Thyroid gland (tissue), 4 donors: ENCODE measurements at regions not wholly inside any gene's neighbourhood (a gene's known extent, or its start where the extent isn't known, plus 50 kb on each side); places are given as distances from the start of the nearest gene placed in this dataset.

ENCODE experiments used
- DNase-seq, 2 donors: peaks; one replicate each; pipeline ENCODE4 v3.0.0-alpha.2; 2019
- H3K27ac ChIP-seq, 3 donors: fragments of 200-600 bp; sonication (generic); 1 replicate in 2 of 3; 2 replicates in 1 of 3; pipeline ENCODE4 v1.5.1; 2016 to 2019; ENCODE audit warnings: mild to moderate bottlenecking in 1 of 3, moderate library complexity in 1 of 3
- H3K27me3 ChIP-seq: fragments of 200-600 bp; sonication (generic); one replicate; pipeline ENCODE4 v1.5.1; 2019
- H3K36me3 ChIP-seq, 2 donors: fragments of 200-600 bp; sonication (generic); one replicate each; pipeline ENCODE4 v1.5.1; 2016 to 2019
- H3K4me1 ChIP-seq, 2 donors: fragments of 200-600 bp; sonication (generic); one replicate each; pipeline ENCODE4 v1.5.1; 2017 to 2019
- H3K4me3 ChIP-seq, 3 donors: fragments of 200-600 bp; sonication (generic); replicated peaks in 1 of 3; 1 replicate in 2 of 3; 2 replicates in 1 of 3; pipeline ENCODE4 v1.5.1; 2016; ENCODE audit warnings: mild to moderate bottlenecking in 1 of 3
- H3K9me3 ChIP-seq: fragments of 200-600 bp; sonication (generic); one replicate; pipeline ENCODE4 v1.5.1; 2017
- CTCF ChIP-seq, 6 experiments: fragments of 200-600 bp in 3 of 6; fragments of 450-650 bp in 3 of 6; sonication (generic) in 3 of 6; IDR thresholded peaks; one replicate each; pipeline ENCODE4 v1.5.1; 2016 to 2019; ENCODE audit warnings: antibody characterized with exemption in 6 of 6, mild to moderate bottlenecking in 2 of 6, inconsistent platforms in 1 of 6, moderate library complexity in 1 of 6
- POLR2A ChIP-seq, 2 donors: fragments of 450-650 bp; IDR thresholded peaks; one replicate each; pipeline ENCODE4 v1.6.1; 2017; ENCODE audit warnings: antibody characterized with exemption in 2 of 2, mild to moderate bottlenecking in 2 of 2, moderate library complexity in 1 of 2
- WGBS, 2 donors: methylation state at CpG; one replicate each; pipeline ENCODE4 v1.1.5; 2017; 5-methylcytosine and 5-hydroxymethylcytosine counted together
- intact Hi-C: fragments of 100-400 bp; cut with DNase I; formaldehyde crosslinking; loops from one replicate; pipeline ENCODE4 v1.15.1; 2023

GRCh38 chr9:1115370-1115769, 65.2 kb downstream of the DMRT2 start:
- H3K9me3 ChIP-seq = no peaks in the 10 kb centered on the region
- DNase-seq = no peak
- H3K4me3 ChIP-seq = no peak overlapping the region
- H3K36me3 ChIP-seq = no peaks in the 10 kb centered on the region
- H3K4me1 ChIP-seq = no peaks in the 10 kb centered on the region
- intact Hi-C loops = no loop called here
- 89 to 92% methylated on average over 3 of the region's 3 CpGs for WGBS, 2 donors
- no peak overlapping the region for H3K27ac ChIP-seq
- no peaks in the 10 kb centered on the region for H3K27me3 ChIP-seq
- TF ChIP-seq CTCF (IDR thresholded peaks at IDR 0.05) (no peak), POLR2A (IDR thresholded peaks at IDR 0.05) (no peak)

- Histone ChIP-seq H3K9me3 (no peaks in the 10 kb centered on the region), H3K36me3 (no peaks in the 10 kb centered on the region), H3K27me3 (no peaks in the 10 kb centered on the region), H3K4me3 (no peak overlapping the region), H3K27ac (no peak overlapping the region), H3K4me1 (no peaks in the 10 kb centered on the region)
- WGBS, 2 donors = 90 to 91% methylated on average over 1 of the region's 1 CpG
- DNase-seq = no peak
- intact Hi-C loops = no loop called here
- no peak for TF ChIP-seq POLR2A (IDR thresholded peaks at IDR 0.05)
- no peak for TF ChIP-seq CTCF (IDR thresholded peaks at IDR 0.05)
Observed at GRCh38 chr9:1117439-1117838, 67.3 kb downstream of the DMRT2 start.

GRCh38 chr9:1120500-1121165, 70.5 kb downstream of the DMRT2 start:
- no peak for TF ChIP-seq POLR2A (IDR thresholded peaks at IDR 0.05)
- TF ChIP-seq CTCF (IDR thresholded peaks at IDR 0.05) = no peak
- no peaks in the 10 kb centered on the region for H3K9me3 ChIP-seq
- no peaks in the 10 kb centered on the region for H3K36me3 ChIP-seq
- H3K27ac ChIP-seq = no peak overlapping the region
- no peaks in the 10 kb centered on the region for H3K27me3 ChIP-seq
- no peak overlapping the region for H3K4me3 ChIP-seq
- intact Hi-C loops = no loop called here
- 43 to 67% methylated on average over 6 of the region's 6 CpGs for WGBS, 2 donors
- no peaks in the 10 kb centered on the region for H3K4me1 ChIP-seq
- DNase-seq = no peak

- 65 to 67% methylated on average over 2 of the region's 2 CpGs for WGBS, 2 donors
- H3K4me1 ChIP-seq = no peaks in the 10 kb centered on the region
- no peak for TF ChIP-seq POLR2A (IDR thresholded peaks at IDR 0.05)
- TF ChIP-seq CTCF (IDR thresholded peaks at IDR 0.05) = no peak
Observed at GRCh38 chr9:1125741-1126140, 75.6 kb downstream of the DMRT2 start.

GRCh38 chr9:1128046-1128445, 77.9 kb downstream of the DMRT2 start:
- no peaks in the 10 kb centered on the region for H3K4me1 ChIP-seq
- no peaks in the 10 kb centered on the region for H3K36me3 ChIP-seq
- no peak overlapping the region for H3K27ac ChIP-seq
- intact Hi-C loops = no loop called here
- H3K9me3 ChIP-seq = no peaks in the 10 kb centered on the region
- no peak for DNase-seq
- H3K4me3 ChIP-seq = no peak overlapping the region
- H3K27me3 ChIP-seq = no peaks in the 10 kb centered on the region
- 91 to 96% methylated on average over 1 of the region's 1 CpG for WGBS, 2 donors
- TF ChIP-seq CTCF (IDR thresholded peaks at IDR 0.05) (no peak), POLR2A (IDR thresholded peaks at IDR 0.05) (no peak)

More at GRCh38 chr9:1125741-1126140, 75.6 kb downstream of the DMRT2 start:
- Histone ChIP-seq H3K9me3 (no peaks in the 10 kb centered on the region), H3K4me3 (no peak overlapping the region), H3K36me3 (no peaks in the 10 kb centered on the region), H3K27me3 (no peaks in the 10 kb centered on the region), H3K27ac (no peak overlapping the region)
- DNase-seq = no peak
- intact Hi-C loops = no loop called here
